ENCODE measurements at regions not wholly inside any gene's neighbourhood (a gene's known extent, or its start where the extent isn't known, plus 50 kb on each side); places are given as distances from the start of the nearest gene placed in this dataset.

- TF ChIP-seq GATA2 (IDR thresholded peaks at IDR 0.05; ENCODE audit: low read depth, low read length) (no peak), GATA3 (IDR thresholded peaks at IDR 0.05; ENCODE audit: low read depth, low read length) (no peak)
These were observed 543.1 kb upstream of the RGMA start for GRCh38 chr15:93631958-93632618.

All from SH-SY5Y (cell line).